RWPE2 (cell line): ENCODE measurements at regions not wholly inside any gene's neighbourhood (a gene's known extent, or its start where the extent isn't known, plus 50 kb on each side); places are given as distances from the start of the nearest gene placed in this dataset.
A peak's percentile ranks its signal among the peaks of the same experiment; 100 is the strongest.

Source experiments
- ATAC-seq: fragments of 200-7000 bp; cut with Tn5 transposase; 3 replicates; pipeline ENCODE4 v1.9.1; 2021; ENCODE audit warnings: low read depth
- DNase-seq: peaks from one replicate; pipeline ENCODE4 v3.0.0-alpha.2; 2020; ENCODE audit warnings: low spot score
- H3K27ac ChIP-seq: fragments of 450-650 bp; 2 replicates; pipeline ENCODE4 v1.5.1; 2017; ENCODE audit warnings: mild to moderate bottlenecking; ENCODE audit not compliant: poor library complexity, severe bottlenecking
- H3K27me3 ChIP-seq: fragments of 250-450 bp; sonication (Bioruptor Pico); 2 replicates; pipeline ENCODE4 v1.5.1; 2021; ENCODE audit warnings: mild to moderate bottlenecking, moderate library complexity; ENCODE audit not compliant: insufficient read depth, poor library complexity, severe bottlenecking
- H3K36me3 ChIP-seq: fragments of 250-450 bp; sonication (Bioruptor Pico); 2 replicates; pipeline ENCODE4 v1.5.1; 2020; ENCODE audit warnings: low read depth, mild to moderate bottlenecking, moderate library complexity
- H3K4me1 ChIP-seq: fragments of 250-450 bp; sonication (Bioruptor Pico); 2 replicates; pipeline ENCODE4 v1.5.1; 2021; ENCODE audit warnings: mild to moderate bottlenecking, moderate library complexity; ENCODE audit not compliant: insufficient read depth, poor library complexity, severe bottlenecking
- H3K4me3 ChIP-seq: fragments of 250-450 bp; sonication (Bioruptor Pico); 2 replicates; pipeline ENCODE4 v1.5.1; 2021; ENCODE audit warnings: mild to moderate bottlenecking, moderate library complexity; ENCODE audit not compliant: severe bottlenecking
- H3K9me3 ChIP-seq: fragments of 250-450 bp; sonication (Bioruptor Pico); 2 replicates; pipeline ENCODE4 v1.5.1; 2021; ENCODE audit warnings: mild to moderate bottlenecking, moderate library complexity; ENCODE audit not compliant: severe bottlenecking
- CTCF ChIP-seq: fragments of 450-650 bp; IDR thresholded peaks from one replicate; pipeline ENCODE4 v1.5.1; 2017; ENCODE audit warnings: mild to moderate bottlenecking, moderate library complexity; ENCODE audit not compliant: poor library complexity, severe bottlenecking

DNA sequence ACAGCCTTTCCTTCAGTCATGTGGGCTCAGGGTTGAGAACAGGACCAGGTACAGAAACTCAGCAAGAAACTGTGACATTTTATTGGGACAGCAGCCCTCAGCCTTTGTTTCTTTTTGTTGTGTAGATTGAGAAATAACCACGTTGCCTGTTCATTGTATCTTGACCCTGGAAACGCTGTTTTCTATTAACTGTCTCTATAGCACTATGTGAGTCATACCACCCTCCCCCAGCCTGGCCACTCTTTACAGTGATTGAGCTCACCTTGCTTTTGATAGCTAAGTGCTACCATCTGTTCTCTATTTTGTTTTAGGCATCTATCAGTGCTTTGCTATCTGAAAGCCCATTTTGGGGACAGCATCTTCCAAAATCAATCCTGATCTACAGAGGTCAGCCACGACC is 127.9 kb downstream of the CD47 start:
- ATAC-seq: peak; percentile 87

DNA sequence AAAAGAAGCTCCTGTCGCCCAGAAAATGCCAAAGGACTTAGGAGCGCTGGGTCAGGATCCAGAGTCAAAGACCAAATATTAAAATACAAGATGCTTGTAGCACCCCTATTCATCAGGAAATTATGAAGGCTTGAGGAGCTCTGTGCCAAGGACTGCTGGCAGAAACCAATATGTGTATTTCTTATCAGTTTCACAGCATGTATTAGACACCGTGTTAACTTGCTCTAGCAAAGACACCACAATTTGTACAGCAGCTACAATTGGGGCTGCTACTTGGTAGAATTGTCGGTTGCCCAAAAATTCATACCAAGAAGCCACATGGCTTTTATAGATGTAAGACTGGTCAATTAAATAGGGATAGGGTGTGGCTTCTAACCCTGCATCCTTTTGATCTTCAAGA is 128.8 kb downstream of the CD47 start:
- ATAC-seq (no peak), DNase-seq (no peak)
- Histone ChIP-seq H3K4me3 (no peak overlapping the region), H3K4me1 (peaks cover 8% of the 10 kb centered on the region), H3K27me3 (no peaks in the 10 kb centered on the region), H3K36me3 (no peaks in the 10 kb centered on the region), H3K9me3 (no peaks in the 10 kb centered on the region), H3K27ac (no peak overlapping the region)
- TF ChIP-seq CTCF: no peak

More for the DNA sequence above, 127.9 kb downstream of the CD47 start:
- Histone ChIP-seq H3K27me3 (no peaks in the 10 kb centered on the region), H3K36me3 (no peaks in the 10 kb centered on the region), H3K27ac (no peak overlapping the region), H3K4me3 (no peak overlapping the region), H3K4me1 (peaks cover 8% of the 10 kb centered on the region), H3K9me3 (no peaks in the 10 kb centered on the region)
- no peak for DNase-seq
- no peak for TF ChIP-seq CTCF

- TF ChIP-seq CTCF: no peak
- Histone ChIP-seq H3K4me1 (peaks cover 8% of the 10 kb centered on the region), H3K36me3 (no peaks in the 10 kb centered on the region), H3K27ac (no peak overlapping the region), H3K27me3 (no peaks in the 10 kb centered on the region), H3K4me3 (no peak overlapping the region), H3K9me3 (no peaks in the 10 kb centered on the region)
- ATAC-seq (no peak), DNase-seq (no peak)
Observed at GRCh38 chr3:107959550-107960154, 131.2 kb downstream of the CD47 start.

DNA sequence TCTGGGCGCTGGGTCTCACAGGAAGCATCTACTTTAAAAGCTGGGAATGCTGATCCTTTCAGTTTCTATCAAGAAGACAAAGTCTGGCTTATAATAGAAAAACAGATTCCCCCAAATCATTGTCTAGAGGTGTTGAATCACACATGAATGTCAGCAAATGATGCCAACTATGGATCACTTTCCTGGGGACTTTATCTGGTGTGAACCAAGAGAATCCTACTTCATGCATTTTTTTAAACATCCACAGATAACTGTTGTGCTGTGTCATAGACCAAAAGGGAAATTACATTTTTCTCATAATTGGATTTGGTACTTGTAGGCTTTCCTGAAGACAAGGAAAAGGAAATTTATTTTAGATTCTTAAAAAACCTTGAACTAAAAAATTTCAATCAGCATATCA is 132.7 kb downstream of the CD47 start:
- no peak for TF ChIP-seq CTCF
- Histone ChIP-seq H3K4me3 (no peak overlapping the region), H3K27ac (no peak overlapping the region), H3K4me1 (peaks cover 6% of the 10 kb centered on the region), H3K27me3 (no peaks in the 10 kb centered on the region), H3K9me3 (no peaks in the 10 kb centered on the region), H3K36me3 (no peaks in the 10 kb centered on the region)
- DNase-seq (no peak), ATAC-seq (no peak)
